ENCODE measurements at regions not wholly inside any gene's neighbourhood (a gene's known extent, or its start where the extent isn't known, plus 50 kb on each side); places are given as distances from the start of the nearest gene placed in this dataset.

GRCh38 chr10:106255111-106255678, 909.3 kb downstream of the SORCS1 start:
- no peak for FAIRE-seq
- H3K36me3 ChIP-seq (ENCODE audit: control insufficient read depth in 2 of 2, extremely low read depth in 1 of 2, insufficient read depth in 2 of 2, low read length in 2 of 2) = no peaks in the 10 kb centered on the region
- H3K9me3 ChIP-seq (replicated peaks; ENCODE audit: control insufficient read depth, insufficient read depth, low read length) = peaks cover 3% of the 10 kb centered on the region
- H3K27ac ChIP-seq (ENCODE audit: insufficient read depth, low read depth, low read length) = no peak overlapping the region
- no peak for TF ChIP-seq MYC (IDR thresholded peaks at IDR 0.05; ENCODE audit: low read depth, low read length)
- TF ChIP-seq EZH2 (IDR thresholded peaks at IDR 0.05; ENCODE audit: borderline replicate concordance, low read depth, low read length, severe bottlenecking) = no peak
- TF ChIP-seq GATA2 (IDR thresholded peaks at IDR 0.05; ENCODE audit: insufficient read depth, insufficient read length, low read depth, low read length) = no peak
- TF ChIP-seq POLR2A (IDR thresholded peaks at IDR 0.05; ENCODE audit: low read depth, low read length) = no peak
- no peak for TF ChIP-seq MAX (IDR thresholded peaks at IDR 0.05; ENCODE audit: insufficient read depth, insufficient read length)
- TF ChIP-seq JUN (IDR thresholded peaks at IDR 0.05; ENCODE audit: borderline replicate concordance, insufficient read depth, insufficient read length, low read depth) = no peak
- TF ChIP-seq FOS (IDR thresholded peaks at IDR 0.05; ENCODE audit: borderline replicate concordance, insufficient read depth, low read length) = no peak
- no peak for TF ChIP-seq POLR2AphosphoS5 (IDR thresholded peaks at IDR 0.05; ENCODE audit: insufficient read depth, low read depth, low read length)
- TF ChIP-seq, protein P1, sequence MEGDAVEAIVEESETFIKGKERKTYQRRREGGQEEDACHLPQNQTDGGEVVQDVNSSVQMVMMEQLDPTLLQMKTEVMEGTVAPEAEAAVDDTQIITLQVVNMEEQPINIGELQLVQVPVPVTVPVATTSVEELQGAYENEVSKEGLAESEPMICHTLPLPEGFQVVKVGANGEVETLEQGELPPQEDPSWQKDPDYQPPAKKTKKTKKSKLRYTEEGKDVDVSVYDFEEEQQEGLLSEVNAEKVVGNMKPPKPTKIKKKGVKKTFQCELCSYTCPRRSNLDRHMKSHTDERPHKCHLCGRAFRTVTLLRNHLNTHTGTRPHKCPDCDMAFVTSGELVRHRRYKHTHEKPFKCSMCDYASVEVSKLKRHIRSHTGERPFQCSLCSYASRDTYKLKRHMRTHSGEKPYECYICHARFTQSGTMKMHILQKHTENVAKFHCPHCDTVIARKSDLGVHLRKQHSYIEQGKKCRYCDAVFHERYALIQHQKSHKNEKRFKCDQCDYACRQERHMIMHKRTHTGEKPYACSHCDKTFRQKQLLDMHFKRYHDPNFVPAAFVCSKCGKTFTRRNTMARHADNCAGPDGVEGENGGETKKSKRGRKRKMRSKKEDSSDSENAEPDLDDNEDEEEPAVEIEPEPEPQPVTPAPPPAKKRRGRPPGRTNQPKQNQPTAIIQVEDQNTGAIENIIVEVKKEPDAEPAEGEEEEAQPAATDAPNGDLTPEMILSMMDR (IDR thresholded peaks at IDR 0.05; ENCODE audit: extremely low read depth in 1 of 2, insufficient read depth in 1 of 2, low read depth in 1 of 2, low read length in 2 of 2) = no peak
- H3K27me3 ChIP-seq (ENCODE audit: control insufficient read depth in 2 of 2, insufficient read depth in 2 of 2, low read length in 2 of 2) = no peaks in the 10 kb centered on the region
- no peak overlapping the region for H3K4me3 ChIP-seq (replicated peaks in 1 of 3; ENCODE audit: insufficient read depth in 1 of 3, low read depth in 1 of 3, low read length in 3 of 3)
- POLR2A ChIA-PET = no interaction called here
- BruUV-seq (replicated peaks) = no TSS peak
- no peak for DNase-seq (ENCODE audit: low read depth, low spot score)
- dilution Hi-C loops (cut with MboI; ENCODE audit: extremely low pct_ligation_motif_present, low sequenced_read_pairs) = no loop called here
- no peaks in the 10 kb centered on the region for H3K79me2 ChIP-seq (ENCODE audit: control insufficient read depth, insufficient read depth, low read length)
- H4K20me1 ChIP-seq (replicated peaks; ENCODE audit: control insufficient read depth, extremely low read depth, insufficient read depth, low read length) = no peaks in the 10 kb centered on the region
- no peaks in the 10 kb centered on the region for H3K4me1 ChIP-seq (ENCODE audit: control insufficient read depth, extremely low read depth, insufficient read depth, low read length)
- intact Hi-C loops (cut with micrococcal nuclease) = no loop called here
- no peak overlapping the region for H3K9ac ChIP-seq (replicated peaks; ENCODE audit: extremely low read depth, insufficient read depth, low read length)
- H3K9me1 ChIP-seq (replicated peaks; ENCODE audit: control insufficient read depth, extremely low read depth, insufficient read depth, low read length) = no peaks in the 10 kb centered on the region
- no peak overlapping the region for H3K4me2 ChIP-seq (ENCODE audit: insufficient read depth, low read length)
- H2AFZ ChIP-seq (ENCODE audit: low read depth, low read length) = no peak overlapping the region
- CTCF ChIA-PET = no interaction called here

All from endothelial cell of umbilical vein (primary cell).